ENCODE measurements at regions not wholly inside any gene's neighbourhood (a gene's known extent, or its start where the extent isn't known, plus 50 kb on each side); places are given as distances from the start of the nearest gene placed in this dataset.

- Histone ChIP-seq H3K27me3 (ENCODE audit: control insufficient read depth in 2 of 2, insufficient read depth in 2 of 2, low read length in 2 of 2) (no peaks in the 10 kb centered on the region), H3K27ac (ENCODE audit: extremely low read depth, low read depth, low read length) (no peak overlapping the region), H3K4me2 (ENCODE audit: insufficient read depth, low read length) (no peak overlapping the region), H3K9ac (ENCODE audit: insufficient read depth in 1 of 2, low read depth in 2 of 2, low read length in 2 of 2) (no peak overlapping the region), H3K79me2 (ENCODE audit: control insufficient read depth, insufficient read depth, low read length) (no peaks in the 10 kb centered on the region), H3K9me3 (replicated peaks; ENCODE audit: control insufficient read depth, insufficient read depth, low read depth, low read length) (no peaks in the 10 kb centered on the region), H3K4me1 (replicated peaks in 1 of 2; ENCODE audit: control insufficient read depth in 2 of 2, insufficient read depth in 2 of 2, low read length in 2 of 2) (no peaks in the 10 kb centered on the region), H3K4me3 (no peak overlapping the region), H2AFZ (ENCODE audit: low read depth, low read length) (no peak overlapping the region), H4K20me1 (replicated peaks; ENCODE audit: control insufficient read depth, insufficient read depth, low read length) (no peaks in the 10 kb centered on the region), H3K9me1 (ENCODE audit: control insufficient read depth, insufficient read depth, low read length) (no peaks in the 10 kb centered on the region), H3K36me3 (ENCODE audit: control insufficient read depth, insufficient read depth, low read length) (no peaks in the 10 kb centered on the region)
- CTCF ChIA-PET (ENCODE audit: low intra/inter-chr PET ratio), result no interaction called here
- in situ Hi-C loops (cut with MboI) (no loop called here), intact Hi-C loops (cut with micrococcal nuclease) (no loop called here)
- no peak for DNase-seq (ENCODE audit: extremely low read depth in 1 of 4, low spot score in 3 of 4)
- no peak for FAIRE-seq
- ATAC-seq, result no peak
- no peak for TF ChIP-seq LEF1 (IDR thresholded peaks at IDR 0.05)
- no peak for TF ChIP-seq TCF7L2 (IDR thresholded peaks at IDR 0.05; ENCODE audit: low read depth, low read length)
- TF ChIP-seq ZNF24 (IDR thresholded peaks at IDR 0.05), result no peak
- TF ChIP-seq DEAF1 (CRISPR knock-in tag; IDR thresholded peaks at IDR 0.05), result no peak
- TF ChIP-seq ZNF354B (CRISPR knock-in tag; IDR thresholded peaks at IDR 0.05), result no peak
- no peak for TF ChIP-seq SMAD2 (IDR thresholded peaks at IDR 0.05; ENCODE audit: low read depth, low read length)
- TF ChIP-seq MCM5 (IDR thresholded peaks at IDR 0.05; ENCODE audit: low read depth), result no peak
- TF ChIP-seq POLR2B (IDR thresholded peaks at IDR 0.05; ENCODE audit: low read depth, partially characterized antibody), result no peak
- no peak for TF ChIP-seq RFX7 (CRISPR knock-in tag; IDR thresholded peaks at IDR 0.05)
- no peak for TF ChIP-seq POU5F1 (IDR thresholded peaks at IDR 0.05; ENCODE audit: borderline replicate concordance, low read depth, low read length, partially characterized antibody)
- TF ChIP-seq MBD2 (IDR thresholded peaks at IDR 0.05; ENCODE audit: borderline replicate concordance, low read depth), result no peak
- TF ChIP-seq TSHZ1 (CRISPR knock-in tag; IDR thresholded peaks at IDR 0.05), result no peak
- no peak for TF ChIP-seq POLR2H (tag; IDR thresholded peaks at IDR 0.05; ENCODE audit: low read depth)
- TF ChIP-seq ZNF583 (CRISPR knock-in tag; IDR thresholded peaks at IDR 0.05), result no peak
- no peak for TF ChIP-seq HSF4 (CRISPR knock-in tag; IDR thresholded peaks at IDR 0.05; ENCODE audit: borderline replicate concordance)
- TF ChIP-seq L3MBTL2 (IDR thresholded peaks at IDR 0.05), result no peak
- no peak for TF ChIP-seq CC2D1A (IDR thresholded peaks at IDR 0.05)
- 0% methylated on average over 1 of the region's 1 CpG for whole genome bisulfite sequencing (ENCODE audit: insufficient coverage, low coverage, missing lambda C conversion rate)
- no TSS peak for BruUV-seq (replicated peaks)
- POLR2A ChIA-PET, result no interaction called here
Observed at GRCh38 chr3:25973122-25973521, 183.2 kb downstream of the OXSM start.

Data from K562 (cell line).